ENCODE measurements at regions not wholly inside any gene's neighbourhood (a gene's known extent, or its start where the extent isn't known, plus 50 kb on each side); places are given as distances from the start of the nearest gene placed in this dataset.
"Not testable (repeated sequence)": the region's sequence is repeated elsewhere in the genome, so short reads cannot be mapped to it uniquely, and the experiment has no call there.

DNA sequence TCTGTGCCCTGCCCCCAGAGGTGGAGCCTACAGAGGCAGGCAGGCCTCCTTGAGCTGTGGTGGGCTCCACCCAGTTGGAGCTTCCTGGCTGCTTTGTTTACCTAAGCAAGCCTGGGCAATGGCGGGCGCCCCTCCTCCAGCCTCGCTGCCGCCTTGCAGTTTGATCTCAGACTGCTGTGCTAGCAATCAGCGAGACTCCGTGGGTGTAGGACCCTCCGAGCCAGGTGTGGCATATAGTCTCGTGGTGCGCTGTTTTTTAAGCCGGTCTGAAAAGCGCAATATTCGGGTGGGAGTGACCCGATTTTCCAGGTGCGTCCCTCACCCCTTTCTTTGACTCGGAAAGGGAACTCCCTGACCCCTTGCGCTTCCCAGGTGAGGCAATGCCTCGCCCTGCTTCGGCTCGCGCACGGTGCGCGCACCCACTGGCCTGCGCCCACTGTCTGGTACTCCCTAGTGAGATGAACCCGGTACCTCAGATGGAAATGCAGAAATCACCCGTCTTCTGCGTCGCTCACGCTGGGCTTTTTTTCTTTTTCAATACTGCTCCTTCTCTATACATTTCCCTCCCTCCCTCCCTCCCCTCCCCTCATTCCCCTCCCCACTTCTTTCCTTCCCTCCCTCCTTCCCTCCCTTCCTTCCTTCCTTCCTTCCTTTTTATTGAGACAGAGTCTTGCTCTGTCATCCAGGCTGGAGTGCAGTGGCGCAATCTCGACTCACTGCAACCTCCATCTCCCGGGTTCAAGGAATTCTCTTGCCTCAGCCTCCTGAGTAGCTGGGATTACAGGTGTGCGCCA lies 197.1 kb upstream of the TBL1XR1 start:
- not testable (repeated sequence) for DNase-seq (ENCODE audit: low spot score)

DNA sequence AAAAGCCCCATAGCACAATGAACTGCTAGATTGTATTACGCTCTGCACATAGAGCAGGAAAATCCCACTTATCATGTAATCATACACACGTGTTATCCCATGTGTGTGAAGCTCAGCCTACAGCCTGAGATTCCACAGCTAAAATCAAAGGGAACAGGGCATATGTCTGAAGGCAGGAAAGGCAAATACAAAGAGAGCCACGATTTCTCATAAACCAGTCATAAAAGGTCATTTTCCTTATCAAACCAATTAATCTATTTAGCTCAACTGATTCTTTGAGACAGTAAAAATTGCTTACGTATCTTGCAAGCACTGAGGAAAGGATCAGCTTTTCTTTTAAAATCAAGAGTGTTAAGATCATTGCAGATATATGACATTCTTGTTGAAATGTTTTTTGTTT lies 199.5 kb upstream of the TBL1XR1 start:
- DNase-seq (ENCODE audit: low spot score), result no peak

DNA sequence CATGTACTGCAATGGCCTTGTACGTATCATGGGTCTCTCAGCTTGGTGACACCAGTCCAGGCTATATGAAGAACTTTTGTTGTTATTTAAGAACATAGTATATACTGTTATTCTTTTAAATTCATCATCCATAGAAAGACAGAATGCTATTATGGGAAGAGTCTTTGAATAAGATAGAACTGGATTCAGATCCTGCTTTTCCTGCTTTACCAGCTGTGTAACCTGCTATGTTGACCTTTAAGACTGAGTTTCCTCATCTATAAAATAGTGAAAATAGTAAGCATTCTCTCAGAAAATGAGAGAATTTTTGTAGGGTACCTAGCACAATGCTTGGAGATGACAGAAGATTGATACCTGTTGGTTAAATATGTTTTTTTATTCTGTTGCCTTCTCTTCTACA lies 204.1 kb upstream of the TBL1XR1 start:
- DNase-seq (ENCODE audit: low spot score), result no peak

DNA sequence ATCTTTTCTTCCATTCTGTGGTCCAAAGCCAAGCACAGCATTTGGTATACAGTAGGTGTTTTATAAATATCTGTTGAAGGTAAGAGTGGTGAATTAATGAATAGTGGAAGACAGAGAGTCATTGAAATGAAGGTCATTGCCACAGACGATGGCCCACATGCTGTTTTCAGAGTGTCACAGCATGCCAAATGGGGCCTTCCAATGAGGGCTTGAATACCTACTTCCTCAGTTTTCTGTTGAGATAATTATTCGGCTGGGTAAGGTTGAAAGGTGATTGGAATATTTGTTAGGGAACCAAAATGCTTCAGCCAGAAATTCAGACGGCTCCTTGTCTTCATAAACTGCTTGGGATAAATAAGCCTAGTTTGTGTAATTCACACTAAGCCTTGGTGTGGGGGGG lies 205.3 kb upstream of the TBL1XR1 start:
- no peak for DNase-seq (ENCODE audit: low spot score)

DNA sequence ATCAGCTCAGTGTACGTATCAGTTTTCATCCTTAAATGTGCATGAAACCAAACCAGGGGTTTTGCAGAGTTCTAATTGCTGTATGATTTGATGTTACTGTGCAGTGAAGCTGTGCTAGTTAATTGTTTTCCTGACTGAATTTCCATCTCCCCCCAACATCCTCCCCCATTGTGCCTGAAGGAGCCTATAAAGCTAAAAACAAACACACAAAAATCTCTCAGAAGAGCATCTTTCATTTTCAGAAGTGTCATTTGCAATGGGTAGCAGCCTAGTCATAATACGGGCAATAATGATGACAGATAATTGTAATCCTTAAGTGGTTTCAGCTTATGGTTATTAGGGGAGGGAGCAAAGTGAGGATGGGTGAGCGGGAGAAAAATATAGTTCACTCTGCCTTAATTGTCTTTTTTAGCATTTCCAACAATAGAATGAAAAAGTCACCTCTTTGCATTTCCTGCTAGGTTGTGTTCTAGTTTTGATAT lies 207.9 kb upstream of the TBL1XR1 start:
- DNase-seq (ENCODE audit: low spot score), result no peak

DNA sequence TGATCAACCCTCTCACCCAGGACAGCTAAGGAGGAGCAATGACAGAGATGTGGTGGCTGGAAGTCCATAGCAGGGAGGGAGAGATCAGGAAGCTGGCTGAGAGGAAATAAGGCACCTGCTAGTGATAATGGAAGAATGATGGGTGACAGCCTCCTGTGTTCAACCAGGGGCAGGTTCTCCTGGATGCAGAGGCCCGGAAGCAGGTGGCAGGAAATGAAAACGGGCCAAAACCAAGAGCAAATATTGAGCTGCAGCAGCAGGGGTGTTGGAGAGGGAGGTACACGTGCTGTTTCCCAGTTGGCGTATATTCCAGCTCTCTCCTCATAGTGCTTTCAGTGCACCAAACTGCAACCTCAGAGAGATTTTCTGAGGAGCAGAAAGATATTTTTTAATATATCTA lies 213.4 kb upstream of the TBL1XR1 start:
- DNase-seq (ENCODE audit: low spot score), result no peak

DNA sequence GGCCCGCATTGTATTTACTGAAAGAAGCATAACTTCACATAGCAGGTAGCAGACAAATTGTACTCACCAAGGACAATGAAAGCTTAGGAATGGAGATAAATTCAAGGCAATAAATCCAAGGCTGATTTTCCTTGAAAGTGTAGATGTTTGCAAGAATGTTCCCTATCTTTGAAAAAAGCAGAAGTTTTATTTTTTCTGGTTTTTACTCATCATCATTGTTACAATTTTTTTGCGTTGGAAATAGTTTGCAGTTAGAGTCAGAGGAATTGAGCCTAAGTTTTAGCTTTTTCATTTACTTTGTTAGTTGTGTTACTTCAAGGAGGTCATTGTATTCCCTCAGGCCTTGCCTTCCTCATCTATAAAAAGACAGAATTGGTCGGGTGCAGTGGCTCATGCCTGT lies 213.9 kb upstream of the TBL1XR1 start:
- no peak for DNase-seq (ENCODE audit: low spot score)

DNA sequence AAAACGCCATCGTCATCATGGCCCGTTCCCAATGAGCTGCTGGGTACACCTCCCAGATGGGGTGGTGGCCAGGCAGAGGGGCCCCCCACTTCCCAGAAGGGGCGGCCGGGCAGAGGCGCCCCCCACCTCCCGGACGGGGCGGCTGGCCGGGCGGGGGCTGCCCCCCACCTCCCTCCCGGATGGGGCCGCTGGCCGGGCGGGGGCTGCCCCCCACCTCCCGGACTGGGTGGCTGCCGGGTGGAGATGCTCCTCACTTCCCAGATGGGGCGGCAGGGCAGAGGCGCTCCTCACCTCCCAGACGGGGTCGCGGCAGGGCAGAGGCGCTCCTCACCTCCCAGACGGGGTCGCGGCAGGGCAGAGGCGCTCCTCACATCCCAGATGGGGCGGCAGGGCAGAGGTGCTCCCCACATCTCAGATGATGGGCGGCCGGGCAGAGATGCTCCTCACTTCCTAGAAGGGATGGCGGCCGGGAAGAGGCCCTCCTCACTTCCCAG lies 215.4 kb upstream of the TBL1XR1 start:
- DNase-seq (ENCODE audit: low spot score), result not testable (repeated sequence)

DNA sequence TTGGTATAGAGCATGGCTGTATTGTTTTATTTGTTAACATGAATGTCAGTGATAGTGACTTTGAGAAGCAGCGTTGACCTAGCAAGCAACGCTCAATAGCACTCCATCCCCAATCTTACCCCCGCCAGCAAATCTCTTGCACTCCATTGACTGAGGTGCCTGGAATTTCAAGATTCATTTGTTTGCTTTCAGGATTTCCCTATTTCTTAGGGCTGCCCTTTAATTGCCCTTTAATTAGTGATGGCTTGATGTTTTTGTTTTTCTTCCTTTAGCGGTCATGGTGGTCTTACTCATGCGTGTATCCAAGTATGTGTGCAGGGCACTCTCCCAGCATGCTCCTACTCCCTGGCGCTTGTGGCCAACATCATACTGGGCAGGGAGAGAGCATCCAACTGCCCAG lies 216.8 kb upstream of the TBL1XR1 start:
- no peak for DNase-seq (ENCODE audit: low spot score)

DNA sequence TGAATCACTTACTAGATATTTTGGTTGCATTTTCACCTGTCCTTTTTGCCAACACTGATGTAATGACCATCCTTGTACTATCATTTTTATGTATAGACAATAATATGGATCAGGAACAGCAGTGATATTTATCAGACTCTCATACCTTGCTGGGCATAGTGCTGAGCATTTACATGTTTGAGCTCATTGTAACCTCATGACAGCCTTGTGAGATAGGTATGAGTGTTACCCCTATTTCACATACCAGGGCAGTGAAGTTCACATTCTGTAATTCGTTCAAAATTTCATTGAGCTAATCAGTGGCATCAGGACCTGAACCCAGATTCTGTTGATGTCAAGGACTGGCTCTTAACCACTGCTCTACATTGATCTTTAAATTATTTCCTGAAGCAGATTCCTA lies 221.5 kb upstream of the TBL1XR1 start:
- DNase-seq (ENCODE audit: low spot score), result no peak

DNA sequence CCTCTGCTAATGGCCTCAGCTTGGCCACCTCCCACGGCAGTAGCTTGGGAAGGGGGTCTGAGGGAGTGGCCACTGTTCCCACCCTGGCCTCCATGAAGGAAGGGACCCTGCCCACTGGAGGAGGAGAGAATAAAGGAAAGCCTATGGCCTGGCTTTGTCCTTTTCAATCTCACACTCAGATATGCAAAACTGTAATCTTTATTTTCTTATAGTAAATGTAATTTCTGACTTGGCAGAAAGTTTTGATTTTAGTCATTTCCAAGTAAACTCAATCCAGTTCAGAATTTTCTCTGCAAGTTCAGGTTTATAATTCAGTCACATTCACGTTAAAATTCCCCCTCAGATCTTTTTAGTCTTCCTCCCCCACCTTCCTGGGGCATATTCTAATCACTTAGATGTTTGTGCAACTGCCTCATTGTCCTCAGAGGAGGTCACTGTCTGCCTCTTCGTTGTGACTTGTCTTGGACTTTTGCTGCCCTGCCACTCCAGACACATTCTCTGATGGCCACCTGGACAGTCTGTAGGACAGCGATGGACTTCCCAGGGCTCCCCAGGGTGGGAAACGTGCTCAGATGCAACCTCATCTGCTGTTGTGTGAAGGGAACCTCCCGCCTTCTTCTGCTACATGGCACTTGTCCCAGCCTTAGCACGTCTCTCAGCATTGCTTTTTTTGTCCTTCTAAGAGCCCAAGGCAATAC lies 222.8 kb upstream of the TBL1XR1 start:
- no peak for DNase-seq (ENCODE audit: low spot score)

DNA sequence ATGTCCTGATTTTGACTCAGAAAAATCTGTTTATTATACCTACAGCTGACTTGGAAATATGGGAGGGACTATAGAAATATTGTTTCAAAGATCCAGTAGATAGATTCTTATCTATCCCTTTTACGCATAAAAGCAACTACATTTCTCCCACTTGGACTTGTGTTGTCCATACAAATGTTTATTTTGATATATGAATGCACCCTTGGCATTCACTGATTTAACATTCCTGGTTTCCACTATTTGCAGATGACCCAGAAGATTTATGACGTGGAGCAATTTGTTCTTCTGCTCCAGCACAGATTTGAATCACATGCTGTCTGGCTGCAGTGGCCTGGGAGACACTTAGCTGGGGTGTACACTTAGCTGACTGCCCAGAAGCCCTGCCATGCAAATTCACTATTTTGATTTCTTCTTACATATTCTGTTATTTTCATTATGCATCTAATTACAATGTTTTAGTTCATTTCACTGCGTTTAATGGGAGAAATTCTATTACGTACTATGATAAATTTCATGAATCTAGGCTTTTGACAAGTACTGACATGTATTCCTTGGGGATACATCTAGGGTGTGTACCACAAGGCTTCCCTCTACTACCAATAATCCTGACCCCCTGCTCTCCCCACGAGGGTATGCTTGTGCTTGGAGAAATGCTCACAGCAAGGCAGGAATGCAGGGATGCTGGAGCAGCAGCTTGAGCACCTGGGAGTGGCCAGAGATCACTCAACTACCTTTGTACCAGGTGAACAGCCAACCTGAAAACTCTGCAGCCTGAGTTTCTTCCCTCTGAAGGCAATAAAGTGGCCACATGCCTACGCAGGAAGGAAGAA lies 223.6 kb upstream of the TBL1XR1 start:
- peak; percentile 36 for DNase-seq (ENCODE audit: low spot score)

DNA sequence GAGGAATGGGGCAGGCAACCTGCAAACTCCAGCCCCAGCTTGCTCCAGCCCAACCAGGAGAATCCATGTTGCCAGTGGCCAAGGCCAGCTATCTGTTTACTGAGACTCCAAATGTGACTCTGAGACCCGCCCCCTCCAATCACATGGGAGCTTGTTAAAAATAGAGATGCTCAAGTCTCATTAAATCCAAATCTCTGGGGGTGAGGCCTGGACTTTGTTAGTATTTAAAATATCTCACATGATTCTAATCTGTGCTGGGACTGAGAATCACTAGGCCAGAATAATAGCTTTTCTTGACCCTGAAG lies 224.2 kb upstream of the TBL1XR1 start:
- DNase-seq (ENCODE audit: low spot score), result no peak

DNA sequence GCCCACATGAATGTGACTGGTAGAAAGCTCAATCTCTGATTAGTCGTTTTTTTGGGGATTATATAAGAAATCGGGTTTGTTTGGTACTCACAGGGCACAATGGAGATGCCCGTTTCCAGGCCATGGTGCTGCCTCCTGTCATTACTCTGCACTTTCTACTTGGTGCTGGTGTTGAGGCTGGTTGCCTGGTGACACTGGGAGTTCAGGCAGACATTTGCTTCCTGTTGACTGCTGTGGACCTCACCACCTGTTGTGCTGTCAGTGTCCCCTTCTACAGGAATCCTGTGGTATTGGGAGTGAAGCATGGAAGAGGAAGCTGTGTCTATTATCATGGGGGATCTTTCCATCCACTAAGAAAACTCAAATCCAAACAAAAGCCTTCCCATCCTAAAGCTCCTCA lies 227.2 kb upstream of the TBL1XR1 start:
- no peak for DNase-seq (ENCODE audit: low spot score)

DNA sequence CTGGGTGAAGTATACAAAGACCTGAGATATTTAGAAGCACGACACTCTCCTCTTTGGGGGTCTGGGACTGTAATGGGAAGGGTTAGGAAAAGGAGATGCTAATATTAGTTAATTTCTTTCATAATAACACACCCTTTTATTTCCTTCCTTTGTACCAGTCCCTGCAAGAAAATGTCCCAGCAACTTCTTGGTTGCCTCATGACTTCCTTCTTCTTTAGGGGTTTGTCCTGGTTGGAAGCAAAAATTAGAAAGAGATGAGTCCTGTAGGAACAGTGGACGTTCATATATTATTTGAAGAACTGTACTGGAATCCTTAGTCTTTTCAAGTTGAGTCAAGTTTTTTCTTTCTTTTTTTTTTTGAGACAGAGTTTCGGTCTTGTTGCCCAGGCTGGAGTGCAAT lies 227.8 kb upstream of the TBL1XR1 start:
- DNase-seq (ENCODE audit: low spot score), result no peak

DNA sequence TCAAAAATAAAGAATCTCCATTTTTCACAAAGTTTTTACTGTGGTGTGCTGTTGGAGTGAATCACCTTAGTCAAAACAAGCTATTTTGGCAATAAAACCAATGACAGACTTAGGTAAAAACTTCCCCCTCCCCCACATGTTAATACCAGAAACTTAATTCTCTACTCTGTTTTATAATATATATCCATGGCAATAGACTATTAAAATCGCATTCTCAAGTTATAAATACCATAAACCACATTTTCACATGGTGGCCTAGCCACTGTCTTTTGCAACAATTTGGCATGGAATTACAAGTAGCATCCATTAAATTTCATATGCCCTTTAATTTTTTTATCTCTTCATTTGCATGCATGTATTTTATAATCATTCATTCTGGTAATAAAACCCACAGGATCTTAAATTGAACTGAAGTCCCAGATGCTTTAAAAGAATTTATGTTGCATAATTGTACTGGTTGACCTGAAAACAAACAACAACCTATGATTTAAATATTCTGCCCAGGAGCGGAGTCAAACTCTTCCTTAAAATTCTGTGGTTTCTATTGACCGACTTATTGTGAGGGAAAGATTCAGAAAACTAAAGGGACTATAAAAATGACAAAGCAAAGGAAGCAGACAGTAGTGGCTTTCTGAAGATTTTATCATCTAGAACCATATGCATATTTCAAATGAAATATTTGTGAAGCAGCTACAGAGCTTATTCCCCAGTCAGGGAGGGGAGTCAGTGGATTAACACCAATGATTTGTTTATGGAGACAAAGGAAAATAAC lies 229.0 kb upstream of the TBL1XR1 start:
- DNase-seq (ENCODE audit: low spot score), result no peak

DNA sequence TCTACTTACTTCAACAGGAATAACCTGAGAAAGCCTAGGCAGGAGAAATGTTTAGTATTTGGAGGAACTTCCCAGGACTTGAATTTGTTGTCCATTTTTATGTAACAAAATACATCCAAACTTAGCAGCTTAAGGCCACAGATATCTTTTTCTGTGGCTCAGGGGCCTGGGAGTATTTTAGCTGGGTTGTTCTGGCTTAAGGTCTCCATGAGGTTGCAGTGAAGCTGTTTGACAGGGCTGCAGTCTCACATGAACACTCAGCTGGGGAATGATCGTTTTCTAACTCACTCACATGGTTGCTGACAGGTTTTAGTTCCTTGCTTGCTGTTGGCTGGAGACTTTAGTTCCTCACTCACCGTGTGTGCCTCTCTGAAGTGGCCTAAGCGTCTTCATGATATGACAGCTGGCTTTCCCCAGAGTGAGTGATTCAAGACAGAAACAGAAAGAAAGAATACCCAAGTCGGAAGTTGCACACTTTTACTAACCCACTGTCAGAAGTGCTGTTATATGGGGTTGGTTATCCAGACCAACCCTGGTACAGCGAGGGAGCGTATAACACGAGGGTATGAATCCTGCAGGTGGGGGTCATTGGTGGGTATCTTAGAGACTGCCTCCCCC lies 229.7 kb upstream of the TBL1XR1 start:
- DNase-seq (ENCODE audit: low spot score), result no peak

DNA sequence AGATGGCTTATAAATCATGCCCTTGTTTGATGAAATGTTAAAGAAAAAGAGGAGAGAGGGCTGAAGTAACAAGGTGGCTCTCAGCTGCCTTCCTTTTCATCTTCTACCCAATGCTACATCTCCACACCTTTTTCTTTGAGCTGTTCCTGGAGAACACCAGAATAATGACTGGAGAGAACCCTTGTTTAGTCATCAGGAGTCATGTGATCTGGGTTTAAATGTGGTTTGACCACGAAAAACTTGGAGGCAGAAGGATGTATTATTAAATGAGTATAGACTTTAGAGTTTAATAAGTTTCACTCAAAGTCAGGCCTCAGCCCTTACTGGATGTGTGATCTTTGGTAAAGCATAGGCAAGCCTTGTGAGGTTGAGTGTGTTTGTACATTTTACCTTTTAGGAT lies 230.3 kb upstream of the TBL1XR1 start:
- DNase-seq (ENCODE audit: low spot score), result peak; percentile 38

DNA sequence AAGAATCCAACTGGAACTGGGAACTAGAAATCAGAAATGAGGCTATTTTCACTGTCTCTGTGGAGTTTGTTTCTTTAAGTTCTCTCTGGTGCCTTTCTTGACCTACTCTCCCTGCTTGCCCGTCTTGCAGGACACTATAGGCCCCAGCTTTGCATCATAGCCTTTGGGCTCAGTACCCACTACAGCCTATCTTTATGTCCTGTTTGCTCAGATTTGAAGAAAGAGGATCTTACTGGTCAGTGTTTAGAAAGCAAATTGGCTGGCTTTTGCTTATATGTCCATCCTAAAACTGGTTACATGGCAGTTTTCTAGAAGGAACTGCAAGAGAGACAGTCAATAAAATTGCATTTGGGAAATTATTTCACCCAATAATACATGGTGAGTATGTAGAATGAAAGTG lies 231.8 kb upstream of the TBL1XR1 start:
- no peak for DNase-seq (ENCODE audit: low spot score)

DNA sequence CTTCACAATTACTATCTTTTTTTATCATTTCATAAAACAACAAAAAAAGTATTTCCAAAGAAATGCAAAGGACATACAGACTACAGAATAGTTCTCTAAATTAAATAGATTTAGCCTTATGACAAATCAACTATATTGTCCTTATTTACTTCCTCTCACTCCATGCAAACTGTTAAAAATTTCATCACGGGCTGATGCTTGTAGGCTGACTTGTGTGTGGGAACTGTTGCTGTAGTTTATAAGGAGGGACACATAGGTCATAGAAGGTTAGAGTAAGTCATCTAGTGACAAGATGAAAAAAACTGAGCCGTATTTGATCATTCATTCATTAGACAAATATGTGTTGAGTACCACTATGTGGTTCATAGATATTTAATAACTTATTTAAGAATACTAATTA lies 232.5 kb upstream of the TBL1XR1 start:
- no peak for DNase-seq (ENCODE audit: low spot score)

DNA sequence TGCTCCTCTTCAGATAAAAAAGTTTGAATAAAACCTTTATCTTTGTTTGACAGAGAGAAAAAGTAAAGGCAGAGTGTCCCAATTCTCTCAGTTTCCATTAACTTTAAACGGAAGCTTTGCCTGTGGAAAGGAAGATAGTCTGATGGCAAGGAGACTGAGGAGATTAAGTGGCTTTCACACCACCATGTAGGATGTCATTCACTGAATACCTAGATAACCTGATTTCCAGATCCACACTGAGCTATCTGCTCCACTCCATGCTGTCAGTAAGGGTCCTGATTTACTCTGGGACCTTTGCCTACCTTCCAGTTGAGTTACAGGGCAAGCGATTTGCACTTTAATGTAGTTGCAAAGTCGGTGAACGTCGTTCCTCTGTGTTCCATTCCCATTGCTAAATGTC lies 233.4 kb upstream of the TBL1XR1 start:
- no peak for DNase-seq (ENCODE audit: low spot score)
